Gastroesophageal sphincter (tissue), 4 donors: ENCODE measurements at regions not wholly inside any gene's neighbourhood (a gene's known extent, or its start where the extent isn't known, plus 50 kb on each side); places are given as distances from the start of the nearest gene placed in this dataset.

Source experiments
- ATAC-seq: fragments of 150-250 bp; one replicate; pipeline ENCODE4 v1.9.1; 2016; ENCODE audit warnings: mild to moderate bottlenecking, moderate library complexity
- H3K27ac ChIP-seq, 4 donors: fragments of 200-600 bp; sonication (generic) in 3 of 4; 1 replicate in 3 of 4; 2 replicates in 1 of 4; pipeline ENCODE4 v1.5.1; 2016 to 2019
- H3K27me3 ChIP-seq: fragments of 200-600 bp; sonication (generic); one replicate; pipeline ENCODE4 v1.5.1; 2019
- H3K36me3 ChIP-seq, 2 donors: fragments of 200-600 bp; sonication (generic); one replicate each; pipeline ENCODE4 v1.5.1; 2019; ENCODE audit warnings: control low read depth in 1 of 2
- H3K4me1 ChIP-seq, 3 donors: fragments of 200-600 bp; sonication (generic); 1 replicate in 2 of 3; 2 replicates in 1 of 3; pipeline ENCODE4 v1.5.1; 2016 to 2019; ENCODE audit warnings: control low read depth in 2 of 3
- H3K4me3 ChIP-seq, 2 donors: fragments of 200-600 bp; sonication (generic); one replicate each; pipeline ENCODE4 v1.5.1; 2019; ENCODE audit warnings: mild to moderate bottlenecking in 1 of 2, moderate library complexity in 1 of 2
- H3K9me3 ChIP-seq, 3 donors: fragments of 200-600 bp; sonication (generic); one replicate each; pipeline ENCODE4 v1.5.1; 2017 to 2019; ENCODE audit warnings: control low read depth in 2 of 3
- CTCF ChIP-seq, 4 experiments: fragments of 200-600 bp in 2 of 4; fragments of 450-650 bp in 2 of 4; sonication (generic) in 1 of 4; IDR thresholded peaks; one replicate each; pipeline ENCODE4 v1.5.1; 2017 to 2019; ENCODE audit warnings: antibody characterized with exemption in 4 of 4, mild to moderate bottlenecking in 2 of 4, moderate library complexity in 2 of 4
- EP300 ChIP-seq: sonication (generic); formaldehyde crosslinking; IDR thresholded peaks from one replicate; pipeline ENCODE4 v1.6.1; 2017; ENCODE audit warnings: antibody characterized with exemption, mild to moderate bottlenecking
- POLR2A ChIP-seq, 2 donors: fragments of 450-650 bp; IDR thresholded peaks; one replicate each; pipeline ENCODE4 v1.6.1; 2017; ENCODE audit warnings: antibody characterized with exemption in 2 of 2, mild to moderate bottlenecking in 2 of 2, moderate library complexity in 1 of 2
- POLR2AphosphoS5 ChIP-seq: sonication (generic); formaldehyde crosslinking; IDR thresholded peaks from one replicate; pipeline ENCODE4 v1.6.1; 2017; ENCODE audit warnings: antibody characterized with exemption
- WGBS, 2 donors: methylation state at CpG; one replicate each; pipeline ENCODE4 v1.1.5; 2018; ENCODE audit warnings: low coverage in 1 of 2; 5-methylcytosine and 5-hydroxymethylcytosine counted together

DNA sequence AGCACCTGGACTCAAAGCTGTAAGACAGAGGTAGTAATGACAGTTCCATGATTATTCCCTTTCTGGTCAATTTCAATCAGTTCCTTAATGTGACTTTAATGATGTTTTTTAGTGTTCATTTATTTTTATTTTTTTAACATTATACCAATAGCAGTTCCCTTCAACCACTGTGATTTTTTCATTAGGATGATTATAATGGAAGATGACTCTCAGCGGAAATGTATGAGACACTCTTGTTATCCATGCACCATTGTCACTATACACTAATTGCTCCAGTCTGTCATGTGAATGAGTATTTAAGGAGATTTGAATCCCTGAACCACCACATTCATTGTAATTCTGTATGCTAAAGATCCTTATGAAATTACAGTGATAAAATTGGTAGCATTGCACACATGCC, 2102.3 kb upstream of the AGA start:
- 88 to 94% methylated on average over 1 of the region's 1 CpG for WGBS, 2 donors
- ATAC-seq: no peak

GRCh38 chr4:179552131-179552530, 2109.9 kb upstream of the AGA start:
- H3K27ac ChIP-seq: no peak overlapping the region
- ATAC-seq: no peak
- H3K27me3 ChIP-seq: no peaks in the 10 kb centered on the region
- H3K36me3 ChIP-seq: no peaks in the 10 kb centered on the region
- 44 to 56% methylated on average over 2 of the region's 2 CpGs for WGBS, 2 donors
- no peak for TF ChIP-seq POLR2AphosphoS5
- no peak for TF ChIP-seq POLR2A (IDR thresholded peaks at IDR 0.05)
- no peak for TF ChIP-seq CTCF (IDR thresholded peaks at IDR 0.05)
- no peak overlapping the region for H3K4me3 ChIP-seq
- peaks cover 0 to 4% (median 0%) of the 10 kb centered on the region in 3 donors for H3K9me3 ChIP-seq
- H3K4me1 ChIP-seq: no peaks in the 10 kb centered on the region

More for the DNA sequence above, 2102.3 kb upstream of the AGA start:
- H3K27me3 ChIP-seq: no peaks in the 10 kb centered on the region
- no peak overlapping the region for H3K4me3 ChIP-seq
- H3K36me3 ChIP-seq: no peaks in the 10 kb centered on the region
- peaks cover 0 to 4% (median 0%) of the 10 kb centered on the region in 3 donors for H3K9me3 ChIP-seq
- no peak overlapping the region for H3K27ac ChIP-seq
- no peak for TF ChIP-seq CTCF (IDR thresholded peaks at IDR 0.05)
- TF ChIP-seq POLR2A (IDR thresholded peaks at IDR 0.05): no peak
- no peak for TF ChIP-seq POLR2AphosphoS5
- TF ChIP-seq EP300: no peak
- H3K4me1 ChIP-seq: no peaks in the 10 kb centered on the region

DNA sequence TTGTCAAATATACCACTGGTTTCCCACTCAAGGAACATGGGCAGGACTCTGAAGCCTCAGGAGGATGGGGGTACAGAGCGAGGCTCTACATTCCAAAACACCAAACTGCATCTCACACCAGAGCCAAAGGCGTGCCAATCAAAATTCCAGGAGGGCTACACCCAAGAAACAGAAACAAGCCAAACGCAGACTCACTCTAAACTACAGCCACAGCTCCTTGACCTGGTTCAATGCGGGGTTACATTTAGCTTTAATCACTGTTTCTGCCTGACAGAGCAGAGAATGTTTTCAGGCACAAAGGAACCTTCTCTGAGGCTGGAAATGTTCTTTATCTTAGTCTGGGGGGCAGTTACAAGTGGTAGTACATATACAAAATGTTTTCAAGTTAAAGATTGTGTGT, 2121.5 kb upstream of the AGA start:
- Histone ChIP-seq H3K4me3 (no peak overlapping the region), H3K36me3 (no peaks in the 10 kb centered on the region), H3K27ac (no peak overlapping the region), H3K9me3 (peaks cover 0 to 4% (median 0%) of the 10 kb centered on the region in 3 donors), H3K4me1 (no peaks in the 10 kb centered on the region), H3K27me3 (no peaks in the 10 kb centered on the region)
- 66% methylated on average over 4 of the region's 4 CpGs; no CpG with 5 or more reads in 1 of the 2 donors for WGBS, 2 donors
- no peak for ATAC-seq
- TF ChIP-seq CTCF (IDR thresholded peaks at IDR 0.05) (no peak), POLR2AphosphoS5 (no peak), EP300 (no peak), POLR2A (IDR thresholded peaks at IDR 0.05) (no peak)

GRCh38 chr4:179569549-179569948, 2127.3 kb upstream of the AGA start:
- Histone ChIP-seq H3K4me3 (no peak overlapping the region), H3K9me3 (peaks cover 0 to 9% (median 0%) of the 10 kb centered on the region in 3 donors), H3K36me3 (no peaks in the 10 kb centered on the region), H3K4me1 (no peaks in the 10 kb centered on the region), H3K27ac (no peak overlapping the region), H3K27me3 (no peaks in the 10 kb centered on the region)
- ATAC-seq: no peak
- WGBS, 2 donors: 40 to 89% methylated on average over 2 of the region's 2 CpGs
- TF ChIP-seq POLR2A (IDR thresholded peaks at IDR 0.05): no peak
- TF ChIP-seq EP300: no peak
- TF ChIP-seq CTCF (IDR thresholded peaks at IDR 0.05): no peak
- no peak for TF ChIP-seq POLR2AphosphoS5

DNA sequence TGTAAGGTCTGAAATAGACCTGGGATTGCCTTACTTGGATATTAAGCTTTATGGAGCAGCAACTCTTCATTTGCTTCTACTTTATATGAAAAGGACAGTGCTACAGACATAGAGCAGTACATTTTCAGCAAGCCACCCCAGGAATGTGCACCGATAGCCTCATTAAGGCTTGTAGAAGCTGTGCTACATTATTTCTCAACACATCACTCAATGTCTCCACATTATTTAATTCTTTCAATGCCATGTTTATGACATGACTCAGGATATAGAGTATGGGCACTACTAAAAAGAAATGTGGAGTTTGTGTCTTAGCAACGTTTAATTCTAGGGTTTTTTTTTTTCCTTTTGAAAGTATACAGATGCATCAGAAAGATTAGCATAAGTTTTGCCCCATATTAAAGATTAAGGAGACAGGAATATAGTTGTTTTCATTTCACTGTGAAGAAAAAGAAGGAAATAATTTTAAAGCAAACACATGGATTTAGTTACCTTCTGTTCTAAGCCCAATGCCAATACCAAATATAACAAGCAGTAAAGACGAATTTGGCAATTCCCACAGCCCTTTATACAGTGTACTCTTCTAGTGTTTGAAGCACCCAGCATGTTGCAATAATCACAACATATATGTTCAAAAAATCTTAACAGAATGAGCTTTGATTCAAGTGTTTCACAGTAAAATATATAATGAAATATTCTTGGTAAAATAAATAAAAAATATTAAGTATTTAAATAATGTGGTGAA, 2140.1 kb upstream of the AGA start:
- no peak for ATAC-seq
- TF ChIP-seq POLR2AphosphoS5 (no peak), EP300 (no peak), POLR2A (IDR thresholded peaks at IDR 0.05) (no peak), CTCF (IDR thresholded peaks at IDR 0.05) (no peak)
- no peaks in the 10 kb centered on the region for H3K36me3 ChIP-seq
- no peaks in the 10 kb centered on the region for H3K27me3 ChIP-seq
- peaks cover 0 to 6% (median 0%) of the 10 kb centered on the region in 3 donors for H3K9me3 ChIP-seq
- no peak overlapping the region for H3K27ac ChIP-seq
- H3K4me1 ChIP-seq: no peaks in the 10 kb centered on the region
- 43 to 56% methylated on average over 3 of the region's 3 CpGs for WGBS, 2 donors
- H3K4me3 ChIP-seq: no peak overlapping the region
